Endothelial cell of umbilical vein (primary cell): ENCODE measurements at regions not wholly inside any gene's neighbourhood (a gene's known extent, or its start where the extent isn't known, plus 50 kb on each side); places are given as distances from the start of the nearest gene placed in this dataset.

ENCODE experiments used
- BruUV-seq: library from RNA; stranded (reverse); fragments of 400-500 nt; replicated peaks from 2 replicates; lab custom pipeline; 2021; lab: Mats Ljungman, UMichigan
- CTCF ChIA-PET: fragments of 300-600, 350-600 bp; sonication (Branson Sonifier 250); formaldehyde crosslinking; loops from one replicate; lab custom pipeline; 2021; ENCODE audit warnings: antibody characterized with exemption, inconsistent platforms; lab: Charles Lee
- POLR2A ChIA-PET: fragments of 300-600, 350-600 bp; sonication (Branson Sonifier 250); formaldehyde crosslinking; loops from one replicate; lab custom pipeline; 2021; ENCODE audit warnings: antibody characterized with exemption, inconsistent platforms; lab: Charles Lee
- DNase-seq: peaks from one replicate; pipeline ENCODE4 v3.0.0-alpha.2; 2011; ENCODE audit warnings: low read depth, low spot score
- FAIRE-seq: peaks from 2 replicates; lab custom pipeline; 2011; peaks lifted over from hg19 to GRCh38; lab: Jason Lieb, UNC
- H2AFZ ChIP-seq: 2 replicates; pipeline ENCODE4 v1.6.0; 2012; ENCODE audit warnings: low read depth, low read length, control low read depth, inconsistent platforms
- H3K27ac ChIP-seq: 2 replicates; pipeline ENCODE4 v1.5.1; 2011; ENCODE audit warnings: low read depth, mild to moderate bottlenecking, control low read depth, low read length, moderate library complexity; ENCODE audit not compliant: insufficient read depth
- H3K27me3 ChIP-seq, 2 experiments: 2 replicates each; pipeline versions ENCODE4 v1.6.0 to v1.6.1; 2011; ENCODE audit warnings: low read length in 2 of 2, mixed read lengths in 1 of 2; ENCODE audit not compliant: control insufficient read depth in 2 of 2, insufficient read depth in 2 of 2
- H3K36me3 ChIP-seq, 2 experiments: 2 replicates in 1 of 2; 3 replicates in 1 of 2; pipeline ENCODE4 v1.5.1; 2011; ENCODE audit warnings: low read length in 2 of 2, mild to moderate bottlenecking in 1 of 2, moderate library complexity in 1 of 2; ENCODE audit not compliant: control insufficient read depth in 2 of 2, insufficient read depth in 2 of 2; ENCODE audit errors: extremely low read depth in 1 of 2
- H3K4me1 ChIP-seq: 3 replicates; pipeline ENCODE4 v1.5.1; 2011; ENCODE audit warnings: mild to moderate bottlenecking, low read length; ENCODE audit not compliant: control insufficient read depth, insufficient read depth; ENCODE audit errors: extremely low read depth
- H3K4me2 ChIP-seq: 2 replicates; pipeline ENCODE4 v1.6.1; 2011; ENCODE audit warnings: low read length, control low read depth, mixed read lengths; ENCODE audit not compliant: insufficient read depth
- H3K4me3 ChIP-seq, 3 experiments: fragments of 200-600 bp in 1 of 3; sonication (generic), shearing (Covaris generic) in 1 of 3; replicated peaks in 1 of 3; 2 replicates each; pipeline ENCODE4 v1.5.1; 2011 to 2016; ENCODE audit warnings: control low read depth in 3 of 3, low read length in 3 of 3, mild to moderate bottlenecking in 2 of 3, inconsistent platforms in 1 of 3, low read depth in 1 of 3, moderate library complexity in 1 of 3; ENCODE audit not compliant: insufficient read depth in 1 of 3
- H3K79me2 ChIP-seq: 2 replicates; pipeline ENCODE4 v1.6.0; 2012; ENCODE audit warnings: low read length, inconsistent platforms; ENCODE audit not compliant: control insufficient read depth, insufficient read depth
- H3K9ac ChIP-seq: replicated peaks from 2 replicates; pipeline ENCODE3; 2011; ENCODE audit warnings: low read length, control low read depth; ENCODE audit not compliant: insufficient read depth; ENCODE audit errors: extremely low read depth
- H3K9me1 ChIP-seq: replicated peaks from 3 replicates; pipeline ENCODE4 v1.6.0; 2011; ENCODE audit warnings: mild to moderate bottlenecking, low read length; ENCODE audit not compliant: control insufficient read depth, insufficient read depth; ENCODE audit errors: extremely low read depth
- H3K9me3 ChIP-seq: replicated peaks from 2 replicates; pipeline ENCODE4 v1.5.1; 2012; ENCODE audit warnings: low read length, inconsistent platforms; ENCODE audit not compliant: control insufficient read depth, insufficient read depth
- H4K20me1 ChIP-seq: replicated peaks from 2 replicates; pipeline ENCODE3; 2011; ENCODE audit warnings: mild to moderate bottlenecking, low read length; ENCODE audit not compliant: control insufficient read depth, insufficient read depth; ENCODE audit errors: extremely low read depth
- EZH2 ChIP-seq: IDR thresholded peaks from 2 replicates; pipeline ENCODE4 v1.6.1; 2012; ENCODE audit warnings: borderline replicate concordance, low read depth, mild to moderate bottlenecking, moderate library complexity, low read length, inconsistent platforms; ENCODE audit not compliant: severe bottlenecking
- FOS ChIP-seq: IDR thresholded peaks from 2 replicates; pipeline ENCODE4 v1.6.1; 2011; ENCODE audit warnings: mild to moderate bottlenecking, low read length, moderate library complexity, borderline replicate concordance; ENCODE audit not compliant: insufficient read depth
- GATA2 ChIP-seq: IDR thresholded peaks from 2 replicates; pipeline ENCODE4 v1.7.0; 2011; ENCODE audit warnings: low read depth, mild to moderate bottlenecking, moderate library complexity, mixed read lengths, low read length; ENCODE audit not compliant: insufficient read length, insufficient read depth
- JUN ChIP-seq: IDR thresholded peaks from 2 replicates; pipeline ENCODE4 v1.6.1; 2011; ENCODE audit warnings: borderline replicate concordance, low read depth; ENCODE audit not compliant: insufficient read length, insufficient read depth
- MYC ChIP-seq: IDR thresholded peaks from one replicate; pipeline ENCODE4 v1.6.1; 2011; ENCODE audit warnings: mild to moderate bottlenecking, low read depth, low read length
- POLR2A ChIP-seq: IDR thresholded peaks from 2 replicates; pipeline ENCODE4 v1.6.1; 2012; ENCODE audit warnings: low read depth, mild to moderate bottlenecking, control low read depth, low read length
- POLR2AphosphoS5 ChIP-seq: IDR thresholded peaks from 2 replicates; pipeline ENCODE4 v1.6.1; 2012; ENCODE audit warnings: low read depth, mild to moderate bottlenecking, control low read depth, low read length, moderate library complexity; ENCODE audit not compliant: insufficient read depth
- dilution Hi-C: fragments of 300-500 bp; cut with MboI; formaldehyde crosslinking; loops from one replicate; pipeline ENCODE4 v1.15.0; 2019; ENCODE audit warnings: low sequenced_read_pairs; ENCODE audit not compliant: extremely low pct_ligation_motif_present
- intact Hi-C: fragments of 100-400 bp; cut with micrococcal nuclease; formaldehyde crosslinking; loops from one replicate; pipeline ENCODE4 v1.10.0; 2022
- TF ChIP-seq, protein P1 (sequence below): IDR thresholded peaks from 2 replicates; pipeline ENCODE4 v1.6.1; 2011; ENCODE audit not compliant: insufficient read depth, insufficient read length
- TF ChIP-seq, protein P2 (sequence below), 2 donors: IDR thresholded peaks; 1 replicate in 1 of 2; 2 replicates in 1 of 2; pipeline ENCODE4 v1.5.1; 2011; ENCODE audit warnings: low read length in 2 of 2, mild to moderate bottlenecking in 2 of 2, moderate library complexity in 2 of 2, control low read depth in 1 of 2, inconsistent platforms in 1 of 2, low read depth in 1 of 2; ENCODE audit not compliant: insufficient read depth in 1 of 2; ENCODE audit errors: extremely low read depth in 1 of 2

DNA sequence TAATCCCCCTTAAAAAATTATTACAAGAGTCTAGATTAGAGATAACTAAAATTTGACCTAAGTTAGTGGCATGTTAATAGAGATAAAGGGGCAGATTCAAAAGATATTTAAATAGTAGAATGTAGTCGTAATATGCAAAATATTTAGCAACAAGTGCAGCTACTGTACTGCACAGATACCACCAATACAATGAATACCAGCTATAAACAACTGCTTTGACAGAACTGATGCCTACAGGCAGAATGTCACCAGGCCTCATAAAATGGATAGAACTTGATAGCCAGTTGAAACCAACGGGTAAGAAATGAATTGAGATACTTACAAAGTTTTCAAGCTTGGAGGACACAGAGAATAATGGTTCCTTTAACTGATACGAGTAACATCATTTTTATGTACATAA lies 249.3 kb upstream of the VEPH1 start:
- no peak for DNase-seq
- dilution Hi-C loops: no loop called here

DNA sequence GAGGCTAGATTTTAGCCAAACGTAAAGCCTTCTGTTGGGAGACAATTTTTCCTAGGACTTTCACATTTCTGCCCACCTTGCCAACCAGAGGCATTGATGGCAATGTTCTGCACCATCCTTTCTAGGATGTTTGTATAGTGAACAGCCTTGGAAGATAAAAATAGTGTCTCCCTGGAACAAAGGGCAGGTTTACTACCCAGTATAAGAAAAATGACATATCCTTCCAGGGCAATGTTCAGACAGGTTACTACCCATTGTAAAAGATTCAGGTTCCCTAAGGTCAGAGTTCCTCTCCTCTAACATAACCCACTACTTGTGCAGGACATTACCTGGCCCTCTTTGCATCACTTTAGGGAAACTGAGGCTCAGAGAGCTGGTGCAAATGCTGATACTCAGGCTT lies 248.2 kb upstream of the VEPH1 start:
- dilution Hi-C loops: no loop called here
- TF ChIP-seq POLR2AphosphoS5: no peak
- TF ChIP-seq FOS: no peak
- no peak for TF ChIP-seq EZH2
- no peak for TF ChIP-seq JUN
- TF ChIP-seq MYC: no peak

More for the DNA sequence above, 249.3 kb upstream of the VEPH1 start:
- Histone ChIP-seq H3K79me2 (no peaks in the 10 kb centered on the region), H3K9ac (no peak overlapping the region), H2AFZ (no peak overlapping the region), H3K4me3 (no peak overlapping the region), H3K9me1 (no peaks in the 10 kb centered on the region), H3K4me2 (no peak overlapping the region), H4K20me1 (no peaks in the 10 kb centered on the region), H3K27me3 (no peaks in the 10 kb centered on the region), H3K4me1 (no peaks in the 10 kb centered on the region), H3K27ac (no peak overlapping the region), H3K9me3 (no peaks in the 10 kb centered on the region), H3K36me3 (no peaks in the 10 kb centered on the region)
- TF ChIP-seq, protein P1, sequence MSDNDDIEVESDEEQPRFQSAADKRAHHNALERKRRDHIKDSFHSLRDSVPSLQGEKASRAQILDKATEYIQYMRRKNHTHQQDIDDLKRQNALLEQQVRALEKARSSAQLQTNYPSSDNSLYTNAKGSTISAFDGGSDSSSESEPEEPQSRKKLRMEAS: no peak
- TF ChIP-seq FOS (no peak), GATA2 (no peak), POLR2A (no peak), POLR2AphosphoS5 (no peak)
- TF ChIP-seq, protein P2, sequence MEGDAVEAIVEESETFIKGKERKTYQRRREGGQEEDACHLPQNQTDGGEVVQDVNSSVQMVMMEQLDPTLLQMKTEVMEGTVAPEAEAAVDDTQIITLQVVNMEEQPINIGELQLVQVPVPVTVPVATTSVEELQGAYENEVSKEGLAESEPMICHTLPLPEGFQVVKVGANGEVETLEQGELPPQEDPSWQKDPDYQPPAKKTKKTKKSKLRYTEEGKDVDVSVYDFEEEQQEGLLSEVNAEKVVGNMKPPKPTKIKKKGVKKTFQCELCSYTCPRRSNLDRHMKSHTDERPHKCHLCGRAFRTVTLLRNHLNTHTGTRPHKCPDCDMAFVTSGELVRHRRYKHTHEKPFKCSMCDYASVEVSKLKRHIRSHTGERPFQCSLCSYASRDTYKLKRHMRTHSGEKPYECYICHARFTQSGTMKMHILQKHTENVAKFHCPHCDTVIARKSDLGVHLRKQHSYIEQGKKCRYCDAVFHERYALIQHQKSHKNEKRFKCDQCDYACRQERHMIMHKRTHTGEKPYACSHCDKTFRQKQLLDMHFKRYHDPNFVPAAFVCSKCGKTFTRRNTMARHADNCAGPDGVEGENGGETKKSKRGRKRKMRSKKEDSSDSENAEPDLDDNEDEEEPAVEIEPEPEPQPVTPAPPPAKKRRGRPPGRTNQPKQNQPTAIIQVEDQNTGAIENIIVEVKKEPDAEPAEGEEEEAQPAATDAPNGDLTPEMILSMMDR (IDR thresholded peaks at IDR 0.05; ENCODE audit: extremely low read depth in 1 of 2, insufficient read depth in 1 of 2, low read depth in 1 of 2, low read length in 2 of 2): no peak
- intact Hi-C loops: no loop called here
- no TSS peak for BruUV-seq
- ChIA-PET POLR2A (no interaction called here), CTCF (interaction anchor here (1.5 to 1.6 kb wide), 2 partner anchors 9 to 682 kb away, joined by 3 to 4 read pairs; no protein-coding TSS in a partner anchor)
- no peak for FAIRE-seq

More for the DNA sequence above, 248.2 kb upstream of the VEPH1 start:
- ChIA-PET CTCF (no interaction called here), POLR2A (no interaction called here)
- Histone ChIP-seq H3K4me3 (no peak overlapping the region), H3K27ac (no peak overlapping the region), H3K9me1 (no peaks in the 10 kb centered on the region), H3K4me2 (no peak overlapping the region), H3K9me3 (no peaks in the 10 kb centered on the region), H3K27me3 (no peaks in the 10 kb centered on the region), H2AFZ (no peak overlapping the region), H4K20me1 (no peaks in the 10 kb centered on the region), H3K4me1 (no peaks in the 10 kb centered on the region), H3K79me2 (no peaks in the 10 kb centered on the region), H3K36me3 (no peaks in the 10 kb centered on the region), H3K9ac (no peak overlapping the region)
- FAIRE-seq: no peak
- no TSS peak for BruUV-seq
- DNase-seq: no peak
- intact Hi-C loops: no loop called here
